H7 (cell line): ENCODE measurements at regions not wholly inside any gene's neighbourhood (a gene's known extent, or its start where the extent isn't known, plus 50 kb on each side); places are given as distances from the start of the nearest gene placed in this dataset.

ENCODE experiments used
- DNase-seq: peaks from one replicate; pipeline ENCODE4 v3.0.0; 2012
- H3K27me3 ChIP-seq: 2 replicates; pipeline ENCODE4 v1.6.0; 2011; ENCODE audit warnings: mild to moderate bottlenecking, low read length; ENCODE audit not compliant: control insufficient read depth, insufficient read depth
- H3K36me3 ChIP-seq: replicated peaks from 2 replicates; pipeline ENCODE4 v1.5.1; 2011; ENCODE audit warnings: low read length; ENCODE audit not compliant: control insufficient read depth, insufficient read depth
- H3K4me3 ChIP-seq: 2 replicates; pipeline ENCODE4 v1.5.1; 2011; ENCODE audit warnings: low read depth, mild to moderate bottlenecking, control low read depth, low read length, moderate library complexity; ENCODE audit not compliant: insufficient read depth

GRCh38 chr12:61854902-61855301 is 405.3 kb upstream of the USP15 start:
- H3K36me3 ChIP-seq, result no peaks in the 10 kb centered on the region
- no peak overlapping the region for H3K4me3 ChIP-seq
- DNase-seq, result no peak
- H3K27me3 ChIP-seq, result no peaks in the 10 kb centered on the region

GRCh38 chr12:61857968-61858367 is 402.2 kb upstream of the USP15 start:
- no peaks in the 10 kb centered on the region for H3K27me3 ChIP-seq
- no peak overlapping the region for H3K4me3 ChIP-seq
- no peaks in the 10 kb centered on the region for H3K36me3 ChIP-seq
- no peak for DNase-seq

GRCh38 chr12:61860451-61860850 is 399.8 kb upstream of the USP15 start:
- no peaks in the 10 kb centered on the region for H3K36me3 ChIP-seq
- no peak overlapping the region for H3K4me3 ChIP-seq
- no peaks in the 10 kb centered on the region for H3K27me3 ChIP-seq
- no peak for DNase-seq

- H3K27me3 ChIP-seq, result no peaks in the 10 kb centered on the region
These were observed 397.2 kb upstream of the USP15 start for GRCh38 chr12:61862986-61863385.

GRCh38 chr12:61863811-61864210 is 396.4 kb upstream of the USP15 start:
- no peaks in the 10 kb centered on the region for H3K27me3 ChIP-seq
- H3K4me3 ChIP-seq, result no peak overlapping the region
- H3K36me3 ChIP-seq, result no peaks in the 10 kb centered on the region
- DNase-seq, result no peak

More at GRCh38 chr12:61862986-61863385, 397.2 kb upstream of the USP15 start:
- no peak overlapping the region for H3K4me3 ChIP-seq
- no peak for DNase-seq
- no peaks in the 10 kb centered on the region for H3K36me3 ChIP-seq

GRCh38 chr12:61869796-61870195 is 390.4 kb upstream of the USP15 start:
- no peak for DNase-seq
- H3K36me3 ChIP-seq, result no peaks in the 10 kb centered on the region
- no peak overlapping the region for H3K4me3 ChIP-seq
- no peaks in the 10 kb centered on the region for H3K27me3 ChIP-seq

- H3K27me3 ChIP-seq, result no peaks in the 10 kb centered on the region
- DNase-seq, result no peak
- no peak overlapping the region for H3K4me3 ChIP-seq
- H3K36me3 ChIP-seq, result no peaks in the 10 kb centered on the region
These were observed 389.3 kb upstream of the USP15 start for GRCh38 chr12:61870658-61871484.

GRCh38 chr12:61871485-61871810 is 388.8 kb upstream of the USP15 start:
- H3K4me3 ChIP-seq, result no peak overlapping the region
- no peaks in the 10 kb centered on the region for H3K27me3 ChIP-seq
- no peak for DNase-seq
- H3K36me3 ChIP-seq, result no peaks in the 10 kb centered on the region

- no peak for DNase-seq
These were observed 381.0 kb upstream of the USP15 start for GRCh38 chr12:61879229-61879628.

GRCh38 chr12:61880186-61880585 is 380.0 kb upstream of the USP15 start:
- H3K27me3 ChIP-seq, result no peaks in the 10 kb centered on the region
- no peak for DNase-seq
- H3K36me3 ChIP-seq, result no peaks in the 10 kb centered on the region
- H3K4me3 ChIP-seq, result no peak overlapping the region

More at GRCh38 chr12:61879229-61879628, 381.0 kb upstream of the USP15 start:
- Histone ChIP-seq H3K4me3 (no peak overlapping the region), H3K36me3 (no peaks in the 10 kb centered on the region), H3K27me3 (no peaks in the 10 kb centered on the region)

GRCh38 chr12:61891632-61892031 is 368.6 kb upstream of the USP15 start:
- Histone ChIP-seq H3K36me3 (no peaks in the 10 kb centered on the region), H3K4me3 (no peak overlapping the region), H3K27me3 (no peaks in the 10 kb centered on the region)
- DNase-seq, result no peak

GRCh38 chr12:61894168-61894567 is 366.0 kb upstream of the USP15 start:
- H3K27me3 ChIP-seq, result no peaks in the 10 kb centered on the region
- H3K4me3 ChIP-seq, result no peak overlapping the region
- DNase-seq, result no peak
- H3K36me3 ChIP-seq, result no peaks in the 10 kb centered on the region

- Histone ChIP-seq H3K36me3 (no peaks in the 10 kb centered on the region), H3K4me3 (no peak overlapping the region), H3K27me3 (no peaks in the 10 kb centered on the region)
- DNase-seq, result no peak
These were observed 363.8 kb upstream of the USP15 start for GRCh38 chr12:61896436-61896835.

GRCh38 chr12:61902403-61902802 is 357.8 kb upstream of the USP15 start:
- no peak for DNase-seq
- Histone ChIP-seq H3K4me3 (no peak overlapping the region), H3K27me3 (no peaks in the 10 kb centered on the region), H3K36me3 (no peaks in the 10 kb centered on the region)

- Histone ChIP-seq H3K4me3 (no peak overlapping the region), H3K36me3 (no peaks in the 10 kb centered on the region), H3K27me3 (no peaks in the 10 kb centered on the region)
- DNase-seq, result no peak
These were observed 349.1 kb upstream of the USP15 start for GRCh38 chr12:61911113-61911512.

GRCh38 chr12:61915420-61915819 is 344.8 kb upstream of the USP15 start:
- DNase-seq, result no peak

More at GRCh38 chr12:61915420-61915819, 344.8 kb upstream of the USP15 start:
- Histone ChIP-seq H3K4me3 (no peak overlapping the region), H3K27me3 (no peaks in the 10 kb centered on the region), H3K36me3 (no peaks in the 10 kb centered on the region)
